ENCODE measurements at regions not wholly inside any gene's neighbourhood (a gene's known extent, or its start where the extent isn't known, plus 50 kb on each side); places are given as distances from the start of the nearest gene placed in this dataset.
A peak's percentile ranks its signal among the peaks of the same experiment; 100 is the strongest.

DNA sequence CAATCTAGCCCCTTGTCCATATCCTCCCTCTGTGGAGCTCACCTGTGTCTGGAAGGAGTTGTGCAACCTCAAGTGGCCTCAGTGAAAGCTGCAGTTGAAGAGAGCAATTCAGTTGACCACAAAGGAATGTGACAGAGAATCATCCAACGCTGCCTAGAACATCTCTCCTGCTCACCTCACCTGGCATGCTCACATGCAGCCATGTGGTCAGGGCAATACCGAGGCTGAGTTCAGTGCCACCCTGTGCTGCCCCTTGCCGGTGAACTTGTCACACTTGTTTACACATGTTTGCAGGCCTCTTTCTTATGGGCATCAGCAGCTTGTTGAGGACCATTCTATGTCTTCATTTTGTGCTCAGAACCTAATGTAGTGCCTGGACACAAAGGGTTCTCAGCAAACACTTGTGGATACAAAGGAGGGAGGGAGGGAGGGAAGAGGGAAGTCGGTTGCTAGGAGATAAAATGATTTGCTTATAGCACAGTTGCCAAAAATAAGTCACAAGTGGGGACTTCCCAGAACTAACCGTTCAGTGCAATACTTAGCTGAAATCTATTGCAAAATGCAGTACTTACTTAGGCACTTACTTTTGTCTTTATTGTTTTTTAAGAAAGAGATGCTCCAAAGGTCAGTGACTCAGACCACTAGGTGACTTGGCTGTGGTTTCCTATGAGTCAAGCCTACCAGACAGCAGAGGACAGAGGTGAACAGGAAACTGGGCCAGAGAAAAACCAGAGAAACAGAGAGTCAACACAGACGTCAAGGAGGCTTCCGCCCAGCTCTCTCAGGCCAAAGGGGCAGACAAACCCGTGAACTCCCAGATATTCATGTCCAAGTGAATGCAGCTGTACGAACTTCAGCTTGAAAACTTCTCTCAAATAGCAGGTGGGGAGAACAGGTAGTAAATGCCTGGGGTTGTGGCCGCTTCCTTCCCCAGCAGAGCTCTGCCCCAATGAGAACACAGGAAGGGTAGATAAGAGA is 227.8 kb upstream of the CTNNB1 start:
- intact Hi-C loops (cut with DNase I) = loop anchor here in 8 of 10 donors (5.0 to 10.0 kb wide), 11 partner anchors 94 to 1133 kb away; partner anchors contain the start of gene CTNNB1 (in 4 of the 8)
- ATAC-seq (peak; percentile 80 to 96 (median 94)), DNase-seq (peak; percentile 64 to 85 (median 76))
- Histone ChIP-seq H3K4me3 (no peak overlapping the region), H3K36me3 (no peaks in the 10 kb centered on the region), H3K4me1 (peaks cover 8 to 63% (median 54%) of the 10 kb centered on the region in 12 donors), H3K27ac (peak overlapping the region; percentile 35 to 88 (median 72)), H3K9me3 (no peaks in the 10 kb centered on the region), H3K27me3 (no peaks in the 10 kb centered on the region)
- TF ChIP-seq POLR2A (IDR thresholded peaks at IDR 0.05) = no peak
- TF ChIP-seq, protein P1, sequence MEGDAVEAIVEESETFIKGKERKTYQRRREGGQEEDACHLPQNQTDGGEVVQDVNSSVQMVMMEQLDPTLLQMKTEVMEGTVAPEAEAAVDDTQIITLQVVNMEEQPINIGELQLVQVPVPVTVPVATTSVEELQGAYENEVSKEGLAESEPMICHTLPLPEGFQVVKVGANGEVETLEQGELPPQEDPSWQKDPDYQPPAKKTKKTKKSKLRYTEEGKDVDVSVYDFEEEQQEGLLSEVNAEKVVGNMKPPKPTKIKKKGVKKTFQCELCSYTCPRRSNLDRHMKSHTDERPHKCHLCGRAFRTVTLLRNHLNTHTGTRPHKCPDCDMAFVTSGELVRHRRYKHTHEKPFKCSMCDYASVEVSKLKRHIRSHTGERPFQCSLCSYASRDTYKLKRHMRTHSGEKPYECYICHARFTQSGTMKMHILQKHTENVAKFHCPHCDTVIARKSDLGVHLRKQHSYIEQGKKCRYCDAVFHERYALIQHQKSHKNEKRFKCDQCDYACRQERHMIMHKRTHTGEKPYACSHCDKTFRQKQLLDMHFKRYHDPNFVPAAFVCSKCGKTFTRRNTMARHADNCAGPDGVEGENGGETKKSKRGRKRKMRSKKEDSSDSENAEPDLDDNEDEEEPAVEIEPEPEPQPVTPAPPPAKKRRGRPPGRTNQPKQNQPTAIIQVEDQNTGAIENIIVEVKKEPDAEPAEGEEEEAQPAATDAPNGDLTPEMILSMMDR (IDR thresholded peaks at IDR 0.05) = peak in 1 of 12 donors; percentile 13
- 16 to 19% (median 18%) methylated on average over 10 of the region's 10 CpGs for WGBS, 4 donors

DNA sequence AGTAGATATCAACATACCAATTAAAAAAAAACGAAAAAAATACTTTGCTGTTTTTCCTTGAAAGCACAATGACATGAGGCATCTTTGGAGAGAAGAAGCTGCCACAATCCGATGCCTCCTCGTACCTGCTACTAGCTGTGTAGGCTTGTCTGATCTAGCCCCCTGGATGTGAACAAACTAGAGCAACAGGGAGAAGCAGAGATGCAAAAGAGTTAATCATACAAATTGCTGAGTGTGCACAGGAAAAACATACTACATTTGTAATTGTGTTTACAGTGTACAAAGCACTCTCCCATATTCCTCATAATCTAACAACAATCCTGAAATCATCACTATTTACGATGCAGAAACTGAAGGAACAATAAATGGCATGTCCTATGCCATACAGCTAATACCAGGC is 227.0 kb upstream of the CTNNB1 start:
- Histone ChIP-seq H3K27ac (peak overlapping the region; percentile 35 to 88 (median 72)), H3K4me1 (peaks cover 8 to 71% (median 56%) of the 10 kb centered on the region in 12 donors)

DNA sequence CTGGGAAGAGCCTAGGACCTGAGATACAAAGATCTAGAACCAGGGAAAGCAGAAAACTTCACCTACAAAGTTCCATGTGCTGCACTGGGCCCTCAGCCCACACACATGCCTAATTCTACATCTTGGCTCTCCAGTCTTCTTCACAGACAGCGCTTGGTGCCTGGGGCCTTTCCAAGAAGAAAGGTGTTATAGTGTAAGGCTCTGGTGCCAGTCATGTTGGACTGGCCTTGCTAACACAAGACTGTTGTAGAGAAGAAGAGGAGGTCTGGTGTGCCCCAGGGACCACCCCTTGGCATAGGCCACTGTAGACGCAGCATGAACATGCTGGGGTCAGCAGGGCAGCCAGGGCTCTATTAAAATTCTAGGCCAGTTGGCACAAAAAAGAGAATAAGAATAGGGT is 226.2 kb upstream of the CTNNB1 start:
- H3K9me3 ChIP-seq = no peaks in the 10 kb centered on the region
- TF ChIP-seq, protein P1 (IDR thresholded peaks at IDR 0.05) = no peak
- TF ChIP-seq POLR2A (IDR thresholded peaks at IDR 0.05) = no peak
- peak overlapping the region in 8 of 12 donors; percentile 56 to 88 (median 72) for H3K27ac ChIP-seq
- 86 to 96% (median 90%) methylated on average over 2 of the region's 2 CpGs for WGBS, 4 donors
- no peaks in the 10 kb centered on the region for H3K27me3 ChIP-seq
- no peak for DNase-seq
- H3K36me3 ChIP-seq = no peaks in the 10 kb centered on the region
- no peak overlapping the region for H3K4me3 ChIP-seq
- no peak for ATAC-seq
- intact Hi-C loops (cut with DNase I) = loop anchor here in 8 of 10 donors (5.0 to 10.0 kb wide), 11 partner anchors 96 to 1132 kb away; partner anchors contain the start of gene CTNNB1 (in 4 of the 8)
- peaks cover 8 to 79% (median 57%) of the 10 kb centered on the region in 12 donors for H3K4me1 ChIP-seq

More for the DNA sequence above, 227.0 kb upstream of the CTNNB1 start:
- no peak for TF ChIP-seq POLR2A (IDR thresholded peaks at IDR 0.05)
- TF ChIP-seq, protein P1 (IDR thresholded peaks at IDR 0.05) = no peak
- Histone ChIP-seq H3K27me3 (no peaks in the 10 kb centered on the region), H3K4me3 (no peak overlapping the region), H3K9me3 (no peaks in the 10 kb centered on the region), H3K36me3 (no peaks in the 10 kb centered on the region)
- ATAC-seq (no peak), DNase-seq (no peak)
- intact Hi-C loops (cut with DNase I) = loop anchor here in 8 of 10 donors (5.0 to 10.0 kb wide), 11 partner anchors 95 to 1132 kb away; partner anchors contain the start of gene CTNNB1 (in 4 of the 8)
- WGBS, 4 donors = 83 to 84% (median 84%) methylated on average over 4 of the region's 4 CpGs

DNA sequence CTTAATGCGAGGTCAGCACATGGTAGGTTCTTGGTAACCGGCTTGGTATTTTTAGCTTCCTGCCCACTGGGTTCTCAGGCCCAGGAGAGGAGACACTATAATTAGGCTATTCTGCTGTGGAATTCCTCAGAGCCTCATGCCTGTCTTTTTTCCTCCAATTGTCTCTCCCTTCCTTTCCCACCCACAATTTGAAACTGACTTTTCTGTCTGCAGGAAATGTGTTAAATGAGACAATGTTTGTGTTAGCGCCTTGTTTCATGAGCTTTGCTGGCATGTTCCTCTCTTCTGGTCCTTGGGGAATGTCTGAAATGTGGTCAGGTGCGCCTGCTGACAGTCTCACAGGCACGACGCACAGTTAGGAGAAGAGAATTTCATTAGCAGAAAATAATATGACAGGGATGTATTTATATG is 223.6 kb upstream of the CTNNB1 start:
- peak overlapping the region; percentile 9 to 79 (median 59) for H3K27ac ChIP-seq
- no peaks in the 10 kb centered on the region for H3K9me3 ChIP-seq
- ATAC-seq (peak; percentile 24 to 76 (median 48)), DNase-seq (peak in 3 of 5 donors; percentile 28 to 45 (median 29))
- H3K4me3 ChIP-seq = no peak overlapping the region
- WGBS, 4 donors = 29 to 41% (median 35%) methylated on average over 6 of the region's 6 CpGs
- intact Hi-C loops (cut with DNase I) = loop anchor here in 9 of 10 donors (1.0 to 10.0 kb wide), 10 partner anchors 97 to 1129 kb away; partner anchors contain the start of gene CTNNB1 (in 4 of the 9)
- TF ChIP-seq, protein P1 (IDR thresholded peaks at IDR 0.05) = no peak
- no peak for TF ChIP-seq POLR2A (IDR thresholded peaks at IDR 0.05)
- no peaks in the 10 kb centered on the region for H3K36me3 ChIP-seq
- H3K27me3 ChIP-seq = no peaks in the 10 kb centered on the region
- peaks cover 8 to 80% (median 52%) of the 10 kb centered on the region in 12 donors for H3K4me1 ChIP-seq

Measured in heart left ventricle (tissue), 16 donors.